HCT116 (cell line): ENCODE measurements at regions not wholly inside any gene's neighbourhood (a gene's known extent, or its start where the extent isn't known, plus 50 kb on each side); places are given as distances from the start of the nearest gene placed in this dataset.

Experiments used
- ATAC-seq: fragments of 200-7000 bp; cut with Tn5 transposase; 2 replicates; pipeline ENCODE4 v1.9.1; 2020; ENCODE audit warnings: mild to moderate bottlenecking, moderate library complexity
- BruUV-seq: library from RNA; stranded (reverse); fragments of 400-500 nt; replicated peaks from 2 replicates; lab custom pipeline; 2021; lab: Mats Ljungman, UMichigan
- CTCF ChIA-PET: fragments of 300-600 bp; sonication (Branson Sonifier 250); formaldehyde crosslinking; loops from one replicate; lab custom pipeline; 2021; ENCODE audit warnings: antibody characterized with exemption; lab: Charles Lee
- POLR2A ChIA-PET: fragments of 300-600, 350-600 bp; sonication (Branson Sonifier 250); formaldehyde crosslinking; loops from one replicate; lab custom pipeline; 2021; ENCODE audit warnings: antibody characterized with exemption; lab: Charles Lee
- RAD21 ChIA-PET, 2 experiments: fragments of 300-600 bp; sonication (Branson Sonifier 250); formaldehyde crosslinking; loops; one replicate each; lab custom pipeline; 2023; ENCODE audit warnings: low total read pairs in 2 of 2; ENCODE audit not compliant: uncharacterized antibody in 2 of 2, unreplicated experiment in 2 of 2, low non-redundant PET in 1 of 2; lab: Charles Lee
- DNase-seq: peaks from one replicate; pipeline ENCODE4 v3.0.0-alpha.2; 2010; ENCODE audit warnings: low read depth, low spot score
- H2AFZ ChIP-seq: fragments of 200-600 bp; shearing (Covaris generic), sonication (generic); 2 replicates; pipeline ENCODE4 v1.6.1; 2017; ENCODE audit warnings: low read depth, mixed run types, mixed read lengths, antibody characterized with exemption, low read length; ENCODE audit not compliant: poor library complexity, severe bottlenecking
- H3K27ac ChIP-seq: 2 replicates; pipeline ENCODE4 v1.5.1; 2012; ENCODE audit warnings: low read depth, low read length
- H3K27me3 ChIP-seq: fragments of 200-600 bp; sonication (generic); 2 replicates; pipeline ENCODE4 v1.6.1; 2016; ENCODE audit warnings: mixed run types, low read length, mixed read lengths; ENCODE audit not compliant: insufficient read depth
- H3K36me3 ChIP-seq, 2 experiments: fragments of 200-500 bp in 1 of 2; fragments of 200-600 bp in 1 of 2; sonication (Bioruptor generic) in 1 of 2; sonication (generic) in 1 of 2; 2 replicates each; pipeline versions ENCODE4 v1.5.1 to v1.6.1; 2014 to 2016; ENCODE audit warnings: low read length in 2 of 2, inconsistent platforms in 1 of 2, mixed read lengths in 1 of 2, mixed run types in 1 of 2; ENCODE audit not compliant: insufficient read depth in 2 of 2, control insufficient read depth in 1 of 2
- H3K4me1 ChIP-seq, 2 experiments: fragments of 200-600 bp in 1 of 2; sonication (generic) in 1 of 2; 2 replicates each; pipeline versions ENCODE4 v1.5.1 to v1.6.1; 2012 to 2017; ENCODE audit warnings: low read length in 2 of 2, inconsistent platforms in 1 of 2, mild to moderate bottlenecking in 1 of 2, mixed read lengths in 1 of 2, mixed run types in 1 of 2, moderate library complexity in 1 of 2; ENCODE audit not compliant: insufficient read depth in 2 of 2, control insufficient read depth in 1 of 2
- H3K4me2 ChIP-seq: fragments of 200-600 bp; sonication (generic); 2 replicates; pipeline ENCODE4 v1.6.1; 2017; ENCODE audit warnings: mixed run types, low read length, mixed read lengths
- H3K4me3 ChIP-seq, 2 experiments: fragments of 200-600 bp in 1 of 2; sonication (generic) in 1 of 2; replicated peaks in 1 of 2; 2 replicates each; pipeline ENCODE4 v1.5.1; 2011 to 2016; ENCODE audit warnings: low read length in 2 of 2, control low read depth in 1 of 2, low read depth in 1 of 2, mild to moderate bottlenecking in 1 of 2, mixed read lengths in 1 of 2, mixed run types in 1 of 2
- H3K79me2 ChIP-seq: fragments of 200-600 bp; sonication (generic); 2 replicates; pipeline ENCODE4 v1.6.1; 2017; ENCODE audit warnings: mild to moderate bottlenecking, mixed run types, low read length, moderate library complexity, mixed read lengths; ENCODE audit not compliant: insufficient read depth
- H3K9ac ChIP-seq: fragments of 200-600 bp; sonication (generic); 2 replicates; pipeline ENCODE4 v1.6.1; 2016; ENCODE audit warnings: low read length, mixed read lengths
- H3K9me2 ChIP-seq: fragments of 200-600 bp; sonication (generic), shearing (Covaris generic); 2 replicates; pipeline ENCODE4 v1.6.1; 2017; ENCODE audit warnings: mixed run types, mild to moderate bottlenecking, moderate library complexity; ENCODE audit not compliant: insufficient read depth
- H3K9me3 ChIP-seq, 2 experiments: fragments of 200-500 bp in 1 of 2; fragments of 200-600 bp in 1 of 2; sonication (Bioruptor generic) in 1 of 2; sonication (generic) in 1 of 2; 2 replicates each; pipeline ENCODE4 v1.6.1; 2014 to 2017; ENCODE audit warnings: low read length in 2 of 2, mixed read lengths in 2 of 2, inconsistent platforms in 1 of 2, low read depth in 1 of 2, mild to moderate bottlenecking in 1 of 2, mixed run types in 1 of 2, moderate library complexity in 1 of 2; ENCODE audit not compliant: control insufficient read depth in 1 of 2, insufficient read depth in 1 of 2
- H4K20me1 ChIP-seq: fragments of 200-600 bp; sonication (generic), shearing (Covaris generic); 2 replicates; pipeline ENCODE4 v1.6.1; 2017; ENCODE audit warnings: mixed run types, mild to moderate bottlenecking, moderate library complexity; ENCODE audit not compliant: insufficient read depth
- ATF3 ChIP-seq: IDR thresholded peaks from 2 replicates; pipeline ENCODE4 v1.6.1; 2012
- EGR1 ChIP-seq: IDR thresholded peaks from 2 replicates; pipeline ENCODE4 v1.6.1; 2012; ENCODE audit warnings: low read depth
- ELF1 ChIP-seq: IDR thresholded peaks from 2 replicates; pipeline ENCODE4 v1.6.1; 2012; ENCODE audit warnings: low read depth, borderline replicate concordance
- JUND ChIP-seq: IDR thresholded peaks from 2 replicates; pipeline ENCODE4 v1.6.1; 2012
- MAX ChIP-seq: IDR thresholded peaks from 2 replicates; pipeline ENCODE4 v1.6.1; 2012
- POLR2A ChIP-seq: IDR thresholded peaks from 2 replicates; pipeline ENCODE4 v1.7.0; 2011; ENCODE audit warnings: borderline replicate concordance; ENCODE audit not compliant: insufficient read depth, insufficient read length; ENCODE audit errors: extremely low read depth
- SP1 ChIP-seq: IDR thresholded peaks from 2 replicates; pipeline ENCODE4 v1.6.1; 2012; ENCODE audit warnings: low read depth
- SRF ChIP-seq: IDR thresholded peaks from 2 replicates; pipeline ENCODE4 v1.6.1; 2012; ENCODE audit warnings: low read depth
- TCF7L2 ChIP-seq: IDR thresholded peaks from 2 replicates; pipeline ENCODE4 v1.7.0; 2011; ENCODE audit warnings: borderline replicate concordance, inconsistent platforms; ENCODE audit not compliant: insufficient read depth, insufficient read length; ENCODE audit errors: extremely low read depth
- ZBTB33 ChIP-seq: IDR thresholded peaks from 2 replicates; pipeline ENCODE4 v1.6.1; 2011; ENCODE audit warnings: mild to moderate bottlenecking, low read length, moderate library complexity; ENCODE audit not compliant: insufficient replicate concordance; ENCODE audit errors: extremely low read depth
- ZNF274 ChIP-seq: fragments of 200-500 bp; sonication (Bioruptor generic); IDR thresholded peaks from 2 replicates; pipeline ENCODE4 v1.6.1; 2014; ENCODE audit warnings: mild to moderate bottlenecking, low read depth, low read length, inconsistent platforms
- intact Hi-C: fragments of 100-400 bp; cut with micrococcal nuclease; formaldehyde crosslinking; loops from 2 replicates; pipeline ENCODE4 v1.10.0; 2022
- TF ChIP-seq, protein P1 (sequence below): IDR thresholded peaks from 2 replicates; pipeline ENCODE4 v1.6.1; 2012; ENCODE audit warnings: low read depth

DNA sequence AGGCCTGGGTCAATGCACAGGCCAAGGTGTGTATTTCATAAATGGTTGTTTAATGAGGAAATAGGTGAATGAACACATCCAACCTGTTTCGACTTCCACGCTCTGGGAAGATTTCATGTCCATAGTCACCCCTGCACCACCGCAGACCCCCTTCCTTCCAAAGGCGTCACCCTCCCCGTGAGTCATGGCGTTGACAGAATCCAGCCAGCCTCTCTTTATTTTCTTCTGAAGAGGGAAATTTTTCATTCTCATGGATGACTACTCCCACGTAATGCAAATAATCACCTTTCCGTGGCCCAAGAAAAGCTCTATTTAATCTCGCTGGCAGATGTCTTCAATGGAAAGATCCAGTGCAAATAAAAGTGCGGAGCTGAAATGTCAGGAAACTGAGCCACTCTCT, 75.3 kb upstream of the FOXK1 start:
- CTCF ChIA-PET, result interaction anchor here (1.4 kb wide), 1 partner anchor 24 kb away, joined by 7 read pairs; no protein-coding TSS in a partner anchor
- H2AFZ ChIP-seq, result no peak overlapping the region
- intact Hi-C loops, result no loop called here
- RAD21 ChIA-PET, result no interaction called here
- no peaks in the 10 kb centered on the region for H4K20me1 ChIP-seq
- no peaks in the 10 kb centered on the region for H3K36me3 ChIP-seq
- no peak for TF ChIP-seq ELF1
- TF ChIP-seq, protein P1, sequence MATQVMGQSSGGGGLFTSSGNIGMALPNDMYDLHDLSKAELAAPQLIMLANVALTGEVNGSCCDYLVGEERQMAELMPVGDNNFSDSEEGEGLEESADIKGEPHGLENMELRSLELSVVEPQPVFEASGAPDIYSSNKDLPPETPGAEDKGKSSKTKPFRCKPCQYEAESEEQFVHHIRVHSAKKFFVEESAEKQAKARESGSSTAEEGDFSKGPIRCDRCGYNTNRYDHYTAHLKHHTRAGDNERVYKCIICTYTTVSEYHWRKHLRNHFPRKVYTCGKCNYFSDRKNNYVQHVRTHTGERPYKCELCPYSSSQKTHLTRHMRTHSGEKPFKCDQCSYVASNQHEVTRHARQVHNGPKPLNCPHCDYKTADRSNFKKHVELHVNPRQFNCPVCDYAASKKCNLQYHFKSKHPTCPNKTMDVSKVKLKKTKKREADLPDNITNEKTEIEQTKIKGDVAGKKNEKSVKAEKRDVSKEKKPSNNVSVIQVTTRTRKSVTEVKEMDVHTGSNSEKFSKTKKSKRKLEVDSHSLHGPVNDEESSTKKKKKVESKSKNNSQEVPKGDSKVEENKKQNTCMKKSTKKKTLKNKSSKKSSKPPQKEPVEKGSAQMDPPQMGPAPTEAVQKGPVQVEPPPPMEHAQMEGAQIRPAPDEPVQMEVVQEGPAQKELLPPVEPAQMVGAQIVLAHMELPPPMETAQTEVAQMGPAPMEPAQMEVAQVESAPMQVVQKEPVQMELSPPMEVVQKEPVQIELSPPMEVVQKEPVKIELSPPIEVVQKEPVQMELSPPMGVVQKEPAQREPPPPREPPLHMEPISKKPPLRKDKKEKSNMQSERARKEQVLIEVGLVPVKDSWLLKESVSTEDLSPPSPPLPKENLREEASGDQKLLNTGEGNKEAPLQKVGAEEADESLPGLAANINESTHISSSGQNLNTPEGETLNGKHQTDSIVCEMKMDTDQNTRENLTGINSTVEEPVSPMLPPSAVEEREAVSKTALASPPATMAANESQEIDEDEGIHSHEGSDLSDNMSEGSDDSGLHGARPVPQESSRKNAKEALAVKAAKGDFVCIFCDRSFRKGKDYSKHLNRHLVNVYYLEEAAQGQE, result no peak
- TF ChIP-seq SP1, result no peak
- TF ChIP-seq MAX, result no peak
- no peak for TF ChIP-seq ZBTB33
- TF ChIP-seq SRF, result no peak
- TF ChIP-seq ZNF274, result no peak
- TF ChIP-seq TCF7L2, result no peak
- TF ChIP-seq POLR2A, result no peak
- TF ChIP-seq EGR1, result no peak
- no peak for TF ChIP-seq ATF3
- TF ChIP-seq JUND, result no peak
- peaks cover 0 to 5% of the 10 kb centered on the region in 2 experiments; a peak in 1 of 4 replicates for H3K4me1 ChIP-seq
- no peaks in the 10 kb centered on the region for H3K9me2 ChIP-seq
- H3K27ac ChIP-seq, result no peak overlapping the region
- ATAC-seq (no peak), DNase-seq (no peak)
- BruUV-seq, result no TSS peak
- no peak overlapping the region for H3K4me2 ChIP-seq
- H3K4me3 ChIP-seq, result no peak overlapping the region
- H3K79me2 ChIP-seq, result no peaks in the 10 kb centered on the region
- no peaks in the 10 kb centered on the region for H3K27me3 ChIP-seq
- H3K9ac ChIP-seq, result no peak overlapping the region
- POLR2A ChIA-PET, result no interaction called here
- no peaks in the 10 kb centered on the region for H3K9me3 ChIP-seq
